ENCODE measurements at regions not wholly inside any gene's neighbourhood (a gene's known extent, or its start where the extent isn't known, plus 50 kb on each side); places are given as distances from the start of the nearest gene placed in this dataset.

GRCh38 chr20:19930426-19930825 lies 86.7 kb upstream of the NAA20 start:
- no peak for DNase-seq

GRCh38 chr20:19932170-19932667 lies 84.9 kb upstream of the NAA20 start:
- DNase-seq = no peak

GRCh38 chr20:19934792-19935491 lies 82.2 kb upstream of the NAA20 start:
- peak; percentile 79 for DNase-seq

- peak; percentile 81 for DNase-seq
Measured at GRCh38 chr20:19935842-19936241, 81.3 kb upstream of the NAA20 start.

GRCh38 chr20:19936466-19937200 lies 80.5 kb upstream of the NAA20 start:
- DNase-seq = no peak

- DNase-seq = no peak
Measured at GRCh38 chr20:19937218-19937617, 79.9 kb upstream of the NAA20 start.

GRCh38 chr20:19937651-19938420 lies 79.3 kb upstream of the NAA20 start:
- DNase-seq = no peak

GRCh38 chr20:19938421-19939090 lies 78.6 kb upstream of the NAA20 start:
- no peak for DNase-seq

- DNase-seq = no peak
Measured at GRCh38 chr20:19940988-19941460, 76.1 kb upstream of the NAA20 start.

GRCh38 chr20:19942611-19943010 lies 74.6 kb upstream of the NAA20 start:
- no peak for DNase-seq

GRCh38 chr20:19943061-19943521 lies 74.1 kb upstream of the NAA20 start:
- DNase-seq = no peak

GRCh38 chr20:19944772-19945459 lies 72.2 kb upstream of the NAA20 start:
- no peak for DNase-seq

- no peak for DNase-seq
Measured at GRCh38 chr20:19945732-19946670, 71.2 kb upstream of the NAA20 start.

GRCh38 chr20:19947611-19948264 lies 69.4 kb upstream of the NAA20 start:
- no peak for DNase-seq

GRCh38 chr20:19949195-19949867 lies 67.8 kb upstream of the NAA20 start:
- no peak for DNase-seq

GRCh38 chr20:19950042-19950441 lies 67.1 kb upstream of the NAA20 start:
- no peak for DNase-seq

GRCh38 chr20:19952392-19952791 lies 64.8 kb upstream of the NAA20 start:
- DNase-seq = no peak

- no peak for DNase-seq
Measured at GRCh38 chr20:19953606-19954005, 63.6 kb upstream of the NAA20 start.

GRCh38 chr20:19956976-19957375 lies 60.2 kb upstream of the NAA20 start:
- DNase-seq = no peak

GRCh38 chr20:19958219-19958618 lies 58.9 kb upstream of the NAA20 start:
- no peak for DNase-seq

All from NCI-H510A (cell line).